GM23338 (cell line): ENCODE measurements at regions not wholly inside any gene's neighbourhood (a gene's known extent, or its start where the extent isn't known, plus 50 kb on each side); places are given as distances from the start of the nearest gene placed in this dataset.

Experiments used
- ATAC-seq: fragments of 200-7000 bp; cut with Tn5 transposase; 3 replicates; pipeline ENCODE4 v1.9.1; 2020
- DNase-seq: peaks from one replicate; pipeline ENCODE4 v3.0.0-alpha.2; 2015; ENCODE audit warnings: low spot score
- H2AFZ ChIP-seq: fragments of 200-600 bp; sonication (generic); 2 replicates; pipeline ENCODE4 v1.8.0; 2016; ENCODE audit warnings: antibody characterized with exemption, mild to moderate bottlenecking, moderate library complexity
- H3F3A ChIP-seq: fragments of 200-600 bp; sonication (generic); replicated peaks from 2 replicates; pipeline ENCODE4 v1.8.0; 2017; ENCODE audit warnings: antibody characterized with exemption, mixed run types, low read depth
- H3K27ac ChIP-seq: fragments of 200-600 bp; sonication (generic); 2 replicates; pipeline ENCODE4 v1.6.1; 2016; ENCODE audit warnings: low read depth
- H3K27me3 ChIP-seq: fragments of 200-600 bp; sonication (generic); 2 replicates; pipeline ENCODE4 v1.8.0; 2016; ENCODE audit warnings: mild to moderate bottlenecking, mixed run types, moderate library complexity; ENCODE audit not compliant: insufficient read depth
- H3K36me3 ChIP-seq: fragments of 200-600 bp; sonication (generic); 2 replicates; pipeline ENCODE4 v1.8.0; 2016; ENCODE audit warnings: mild to moderate bottlenecking; ENCODE audit not compliant: insufficient read depth
- H3K4me1 ChIP-seq: fragments of 200-600 bp; sonication (generic); 2 replicates; pipeline ENCODE4 v1.8.0; 2016; ENCODE audit warnings: mild to moderate bottlenecking, moderate library complexity; ENCODE audit not compliant: insufficient read depth
- H3K4me2 ChIP-seq: fragments of 200-600 bp; sonication (generic); 2 replicates; pipeline ENCODE4 v1.7.1; 2017; ENCODE audit warnings: mixed run types
- H3K4me3 ChIP-seq: fragments of 200-600 bp; sonication (generic); 2 replicates; pipeline ENCODE4 v1.6.1; 2016; ENCODE audit warnings: mixed run types
- H3K79me2 ChIP-seq: fragments of 200-600 bp; sonication (generic); replicated peaks from 2 replicates; pipeline ENCODE4 v1.8.0; 2017; ENCODE audit warnings: mild to moderate bottlenecking; ENCODE audit not compliant: insufficient read depth
- H3K9me2 ChIP-seq: fragments of 200-600 bp; sonication (generic); 2 replicates; pipeline ENCODE4 v1.8.0; 2017; ENCODE audit not compliant: insufficient read depth
- H4K20me1 ChIP-seq: fragments of 200-600 bp; sonication (generic); replicated peaks from 2 replicates; pipeline ENCODE4 v1.8.0; 2017; ENCODE audit warnings: mild to moderate bottlenecking; ENCODE audit not compliant: insufficient read depth
- H3K27ac Mint-ChIP-seq: 2 replicates; pipeline ENCODE4 v1.8.0; 2020; ENCODE audit warnings: inconsistent platforms, mild to moderate bottlenecking, moderate library complexity, mixed read lengths
- H3K27me3 Mint-ChIP-seq: 3 replicates; pipeline ENCODE4 v1.8.0; 2022; ENCODE audit warnings: low read depth, mild to moderate bottlenecking, moderate library complexity, mixed read lengths, inconsistent platforms; ENCODE audit not compliant: insufficient read depth, poor library complexity
- H3K36me3 Mint-ChIP-seq: 3 replicates; pipeline ENCODE4 v1.8.0; 2021; ENCODE audit warnings: low read depth, mild to moderate bottlenecking, inconsistent platforms, moderate library complexity, mixed read lengths
- H3K4me1 Mint-ChIP-seq: 3 replicates; pipeline ENCODE4 v1.8.0; 2020; ENCODE audit warnings: mild to moderate bottlenecking, inconsistent platforms, mixed read lengths
- H3K4me3 Mint-ChIP-seq: 3 replicates; pipeline ENCODE4 v1.8.0; 2021; ENCODE audit warnings: moderate library complexity, mild to moderate bottlenecking, inconsistent platforms, mixed read lengths
- H3K9me3 Mint-ChIP-seq: 3 replicates; pipeline ENCODE4 v1.8.0; 2020; ENCODE audit warnings: moderate library complexity, mild to moderate bottlenecking, inconsistent platforms, mixed read lengths
- CREB1 ChIP-seq: fragments of 250-450 bp; sonication (Bioruptor Pico); IDR thresholded peaks from 2 replicates; pipeline ENCODE4 v1.5.0; 2020; ENCODE audit warnings: low read depth, mild to moderate bottlenecking, moderate library complexity
- ETS1 ChIP-seq: IDR thresholded peaks from 2 replicates; pipeline ENCODE4 v1.6.1; 2016; ENCODE audit warnings: antibody characterized with exemption
- EZH2 ChIP-seq: fragments of 200-600 bp; sonication (generic); IDR thresholded peaks from one replicate; pipeline ENCODE4 v1.8.0; 2017; ENCODE audit warnings: antibody characterized with exemption, mild to moderate bottlenecking, low read depth; ENCODE audit not compliant: unreplicated experiment
- JUNB ChIP-seq: IDR thresholded peaks from one replicate; pipeline ENCODE4 v1.6.1; 2016; ENCODE audit warnings: antibody characterized with exemption; ENCODE audit not compliant: unreplicated experiment
- NANOG ChIP-seq: IDR thresholded peaks from 2 replicates; pipeline ENCODE4 v1.6.1; 2016; ENCODE audit warnings: antibody characterized with exemption, borderline replicate concordance
- POLR2AphosphoS5 ChIP-seq: IDR thresholded peaks from 2 replicates; pipeline ENCODE4 v1.6.1; 2016; ENCODE audit warnings: antibody characterized with exemption, low read depth
- STAT1 ChIP-seq: IDR thresholded peaks from one replicate; pipeline ENCODE4 v1.6.1; 2016; ENCODE audit warnings: antibody characterized with exemption; ENCODE audit not compliant: unreplicated experiment
- ZNF114 ChIP-seq: fragments of 250-450 bp; sonication (Bioruptor Pico); IDR thresholded peaks from 2 replicates; pipeline ENCODE4 v1.5.0; 2020; ENCODE audit warnings: mild to moderate bottlenecking, moderate library complexity
- ZNF331 ChIP-seq: fragments of 250-450 bp; sonication (Bioruptor Pico); IDR thresholded peaks from 2 replicates; pipeline ENCODE4 v1.5.0; 2020; ENCODE audit warnings: low read depth, mild to moderate bottlenecking, moderate library complexity
- ZNF462 ChIP-seq: fragments of 250-450 bp; sonication (Bioruptor Pico); IDR thresholded peaks from 2 replicates; pipeline ENCODE4 v1.5.0; 2020; ENCODE audit warnings: mild to moderate bottlenecking, moderate library complexity
- TF ChIP-seq, protein P1 (sequence below): IDR thresholded peaks from one replicate; pipeline ENCODE4 v1.6.1; 2018; ENCODE audit warnings: antibody characterized with exemption; ENCODE audit not compliant: unreplicated experiment
- TF ChIP-seq, protein P2 (sequence below), 2 experiments: fragments of 200-600 bp in 1 of 2; sonication (generic) in 1 of 2; conservative IDR thresholded peaks; 2 replicates each; pipeline versions ENCODE4 v1.5.1 to v1.6.1; 2016 to 2017; ENCODE audit warnings: antibody characterized with exemption in 2 of 2, low read depth in 2 of 2, mild to moderate bottlenecking in 2 of 2, moderate library complexity in 1 of 2

DNA sequence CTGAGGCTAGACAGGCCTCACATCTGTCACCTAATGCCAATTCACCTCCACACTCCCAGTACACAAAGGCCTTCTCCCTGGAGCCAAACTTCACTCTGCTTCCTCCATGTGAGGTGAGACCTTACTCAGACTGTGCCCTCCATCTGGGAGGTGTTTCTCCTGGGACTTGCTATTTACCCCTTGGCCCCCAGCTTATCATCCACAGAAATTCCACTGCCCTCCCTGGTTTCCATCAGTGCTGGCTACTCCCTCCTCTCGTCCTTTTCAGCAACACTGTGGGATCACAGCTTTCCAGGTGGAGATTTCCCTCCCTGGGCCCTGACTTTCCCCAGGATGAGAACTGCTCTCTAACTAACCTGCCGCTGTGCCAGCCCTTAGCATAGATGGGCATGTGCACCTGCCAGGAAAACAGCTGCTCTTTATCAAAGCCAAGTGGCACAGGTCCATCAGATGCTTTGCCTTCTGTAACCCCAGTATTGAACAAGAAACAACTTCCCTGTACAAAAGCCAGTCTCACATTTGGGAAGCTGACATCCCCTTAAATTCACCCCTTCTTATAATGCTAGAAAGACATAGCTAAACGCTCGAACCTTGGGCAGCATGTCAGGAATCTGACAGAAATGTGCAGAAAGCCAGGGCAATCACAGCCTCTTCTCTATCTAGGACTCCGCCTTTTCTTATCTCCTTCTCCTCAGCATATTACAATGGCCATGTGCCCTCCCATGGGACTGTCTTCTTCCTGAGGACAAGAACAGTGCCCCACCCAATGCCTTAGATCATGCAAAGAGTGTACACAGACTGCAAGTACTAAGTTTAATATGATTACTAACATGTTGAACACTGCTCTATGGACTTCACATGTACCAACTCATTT, 535.5 kb upstream of the ID2 start:
- Mint-ChIP-seq H3K9me3 (no peaks in the 10 kb centered on the region), H3K27me3 (peaks cover 2% of the 10 kb centered on the region), H3K4me1 (peaks cover 8% of the 10 kb centered on the region; the same call in 2 of the 3 replicates), H3K36me3 (no peaks in the 10 kb centered on the region), H3K27ac (no peak overlapping the region), H3K4me3 (no peak overlapping the region)
- peaks cover 6% of the 10 kb centered on the region for H3K9me2 ChIP-seq
- TF ChIP-seq JUNB = no peak
- no peak for TF ChIP-seq ZNF462 (CRISPR knock-in tag)
- TF ChIP-seq ZNF114 (CRISPR knock-in tag) = no peak
- TF ChIP-seq STAT1 = no peak
- no peak for TF ChIP-seq POLR2AphosphoS5
- TF ChIP-seq, protein P1, sequence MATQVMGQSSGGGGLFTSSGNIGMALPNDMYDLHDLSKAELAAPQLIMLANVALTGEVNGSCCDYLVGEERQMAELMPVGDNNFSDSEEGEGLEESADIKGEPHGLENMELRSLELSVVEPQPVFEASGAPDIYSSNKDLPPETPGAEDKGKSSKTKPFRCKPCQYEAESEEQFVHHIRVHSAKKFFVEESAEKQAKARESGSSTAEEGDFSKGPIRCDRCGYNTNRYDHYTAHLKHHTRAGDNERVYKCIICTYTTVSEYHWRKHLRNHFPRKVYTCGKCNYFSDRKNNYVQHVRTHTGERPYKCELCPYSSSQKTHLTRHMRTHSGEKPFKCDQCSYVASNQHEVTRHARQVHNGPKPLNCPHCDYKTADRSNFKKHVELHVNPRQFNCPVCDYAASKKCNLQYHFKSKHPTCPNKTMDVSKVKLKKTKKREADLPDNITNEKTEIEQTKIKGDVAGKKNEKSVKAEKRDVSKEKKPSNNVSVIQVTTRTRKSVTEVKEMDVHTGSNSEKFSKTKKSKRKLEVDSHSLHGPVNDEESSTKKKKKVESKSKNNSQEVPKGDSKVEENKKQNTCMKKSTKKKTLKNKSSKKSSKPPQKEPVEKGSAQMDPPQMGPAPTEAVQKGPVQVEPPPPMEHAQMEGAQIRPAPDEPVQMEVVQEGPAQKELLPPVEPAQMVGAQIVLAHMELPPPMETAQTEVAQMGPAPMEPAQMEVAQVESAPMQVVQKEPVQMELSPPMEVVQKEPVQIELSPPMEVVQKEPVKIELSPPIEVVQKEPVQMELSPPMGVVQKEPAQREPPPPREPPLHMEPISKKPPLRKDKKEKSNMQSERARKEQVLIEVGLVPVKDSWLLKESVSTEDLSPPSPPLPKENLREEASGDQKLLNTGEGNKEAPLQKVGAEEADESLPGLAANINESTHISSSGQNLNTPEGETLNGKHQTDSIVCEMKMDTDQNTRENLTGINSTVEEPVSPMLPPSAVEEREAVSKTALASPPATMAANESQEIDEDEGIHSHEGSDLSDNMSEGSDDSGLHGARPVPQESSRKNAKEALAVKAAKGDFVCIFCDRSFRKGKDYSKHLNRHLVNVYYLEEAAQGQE = no peak
- TF ChIP-seq ZNF331 = no peak
- no peak for TF ChIP-seq CREB1 (CRISPR knock-in tag)
- TF ChIP-seq, protein P2, sequence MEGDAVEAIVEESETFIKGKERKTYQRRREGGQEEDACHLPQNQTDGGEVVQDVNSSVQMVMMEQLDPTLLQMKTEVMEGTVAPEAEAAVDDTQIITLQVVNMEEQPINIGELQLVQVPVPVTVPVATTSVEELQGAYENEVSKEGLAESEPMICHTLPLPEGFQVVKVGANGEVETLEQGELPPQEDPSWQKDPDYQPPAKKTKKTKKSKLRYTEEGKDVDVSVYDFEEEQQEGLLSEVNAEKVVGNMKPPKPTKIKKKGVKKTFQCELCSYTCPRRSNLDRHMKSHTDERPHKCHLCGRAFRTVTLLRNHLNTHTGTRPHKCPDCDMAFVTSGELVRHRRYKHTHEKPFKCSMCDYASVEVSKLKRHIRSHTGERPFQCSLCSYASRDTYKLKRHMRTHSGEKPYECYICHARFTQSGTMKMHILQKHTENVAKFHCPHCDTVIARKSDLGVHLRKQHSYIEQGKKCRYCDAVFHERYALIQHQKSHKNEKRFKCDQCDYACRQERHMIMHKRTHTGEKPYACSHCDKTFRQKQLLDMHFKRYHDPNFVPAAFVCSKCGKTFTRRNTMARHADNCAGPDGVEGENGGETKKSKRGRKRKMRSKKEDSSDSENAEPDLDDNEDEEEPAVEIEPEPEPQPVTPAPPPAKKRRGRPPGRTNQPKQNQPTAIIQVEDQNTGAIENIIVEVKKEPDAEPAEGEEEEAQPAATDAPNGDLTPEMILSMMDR (conservative IDR thresholded peaks at IDR 0.05; ENCODE audit: low read depth in 2 of 2) = no peak
- no peak for TF ChIP-seq ETS1
- no peak for TF ChIP-seq EZH2
- no peak for TF ChIP-seq NANOG
- H3K4me2 ChIP-seq = no peak overlapping the region
- no peak overlapping the region for H3K27ac ChIP-seq
- H3K27me3 ChIP-seq = no peaks in the 10 kb centered on the region
- H2AFZ ChIP-seq = no peak overlapping the region
- no peak overlapping the region for H3K4me3 ChIP-seq
- ATAC-seq (no peak), DNase-seq (no peak)
- no peaks in the 10 kb centered on the region for H3K4me1 ChIP-seq
- no peaks in the 10 kb centered on the region for H3K36me3 ChIP-seq
- H3F3A ChIP-seq = no peaks in the 10 kb centered on the region
- no peaks in the 10 kb centered on the region for H3K79me2 ChIP-seq
- no peaks in the 10 kb centered on the region for H4K20me1 ChIP-seq
